KG1 (cell line): ENCODE measurements at regions not wholly inside any gene's neighbourhood (a gene's known extent, or its start where the extent isn't known, plus 50 kb on each side); places are given as distances from the start of the nearest gene placed in this dataset.
"Not testable (repeated sequence)": the region's sequence is repeated elsewhere in the genome, so short reads cannot be mapped to it uniquely, and the experiment has no call there.

Source experiments
- DNase-seq: peaks from one replicate; lab custom pipeline; 2025; lab: John Stamatoyannopoulos, UW

GRCh38 chr4:154907345-154908045 is 126.4 kb downstream of the RBM46 start:
- DNase-seq = not testable (repeated sequence)

GRCh38 chr4:154908168-154908567 is 127.1 kb downstream of the RBM46 start:
- no peak for DNase-seq

GRCh38 chr4:154911097-154911496 is 130.0 kb downstream of the RBM46 start:
- no peak for DNase-seq

- DNase-seq = no peak
Observed at GRCh38 chr4:154911608-154912098, 130.6 kb downstream of the RBM46 start.

GRCh38 chr4:154916068-154916467 is 135.0 kb downstream of the RBM46 start:
- DNase-seq = no peak

- DNase-seq = no peak
Observed at GRCh38 chr4:154927126-154927680, 146.1 kb downstream of the RBM46 start.

- no peak for DNase-seq
Observed at GRCh38 chr4:154928640-154929257, 147.7 kb downstream of the RBM46 start.

- DNase-seq = no peak
Observed at GRCh38 chr4:154936873-154937272, 155.8 kb downstream of the RBM46 start.

GRCh38 chr4:154939851-154940250 is 158.8 kb downstream of the RBM46 start:
- no peak for DNase-seq

- no peak for DNase-seq
Observed at GRCh38 chr4:154942176-154942575, 161.1 kb downstream of the RBM46 start.

- DNase-seq = no peak
Observed at GRCh38 chr4:154944996-154945395, 163.9 kb downstream of the RBM46 start.

- DNase-seq = no peak
Observed at GRCh38 chr4:154946113-154946512, 165.0 kb downstream of the RBM46 start.

- no peak for DNase-seq
Observed at GRCh38 chr4:154953691-154954090, 172.6 kb downstream of the RBM46 start.

GRCh38 chr4:154954117-154954516 is 173.0 kb downstream of the RBM46 start:
- no peak for DNase-seq

GRCh38 chr4:154958121-154958520 is 177.0 kb downstream of the RBM46 start:
- DNase-seq = no peak

- DNase-seq = no peak
Observed at GRCh38 chr4:154958621-154959358, 177.7 kb downstream of the RBM46 start.

GRCh38 chr4:154959756-154960155 is 178.7 kb downstream of the RBM46 start:
- no peak for DNase-seq

GRCh38 chr4:154960476-154960875 is 179.4 kb downstream of the RBM46 start:
- no peak for DNase-seq

GRCh38 chr4:154961263-154961662 is 180.2 kb downstream of the RBM46 start:
- DNase-seq = no peak

GRCh38 chr4:154973244-154974035 is 192.4 kb downstream of the RBM46 start:
- DNase-seq = no peak

GRCh38 chr4:154977228-154977627 is 196.2 kb downstream of the RBM46 start:
- no peak for DNase-seq
